DMS153 (cell line): ENCODE measurements at regions not wholly inside any gene's neighbourhood (a gene's known extent, or its start where the extent isn't known, plus 50 kb on each side); places are given as distances from the start of the nearest gene placed in this dataset.
"Not testable (repeated sequence)": the region's sequence is repeated elsewhere in the genome, so short reads cannot be mapped to it uniquely, and the experiment has no call there.

Source experiments
- DNase-seq: peaks from one replicate; lab custom pipeline; 2025; lab: John Stamatoyannopoulos, UW

- DNase-seq, result not testable (repeated sequence)
These were observed 51.1 kb upstream of the RASSF6 start for GRCh38 chr4:73671348-73671747.

- no peak for DNase-seq
These were observed 53.0 kb upstream of the RASSF6 start for GRCh38 chr4:73673286-73673685.

GRCh38 chr4:73674451-73674919, 54.2 kb upstream of the RASSF6 start:
- DNase-seq, result no peak

- DNase-seq, result no peak
These were observed 55.4 kb upstream of the RASSF6 start for GRCh38 chr4:73675623-73676022.

GRCh38 chr4:73676136-73676535, 55.9 kb upstream of the RASSF6 start:
- DNase-seq, result no peak

- peak; percentile 87 for DNase-seq
These were observed 56.7 kb upstream of the RASSF6 start for GRCh38 chr4:73676861-73677323.

GRCh38 chr4:73679836-73680235, 59.6 kb upstream of the RASSF6 start:
- DNase-seq, result no peak

- DNase-seq, result no peak
These were observed 58.6 kb upstream of the CXCL8 start for GRCh38 chr4:73681776-73682175.

GRCh38 chr4:73682508-73682907, 57.9 kb upstream of the CXCL8 start:
- no peak for DNase-seq

- DNase-seq, result peak; percentile 52
These were observed 57.3 kb upstream of the CXCL8 start for GRCh38 chr4:73683033-73683432.

GRCh38 chr4:73683456-73683855, 56.9 kb upstream of the CXCL8 start:
- no peak for DNase-seq

GRCh38 chr4:73684097-73684496, 56.3 kb upstream of the CXCL8 start:
- no peak for DNase-seq

- DNase-seq, result no peak
These were observed 55.3 kb upstream of the CXCL8 start for GRCh38 chr4:73685052-73685451.

GRCh38 chr4:73687421-73687820, 52.9 kb upstream of the CXCL8 start:
- no peak for DNase-seq

GRCh38 chr4:73690051-73690738, 50.2 kb upstream of the CXCL8 start:
- DNase-seq, result no peak
